GM23248 (cell line): ENCODE measurements at regions not wholly inside any gene's neighbourhood (a gene's known extent, or its start where the extent isn't known, plus 50 kb on each side); places are given as distances from the start of the nearest gene placed in this dataset.

Source experiments
- EZH2 ChIP-seq: fragments of 200-600 bp; sonication (generic); IDR thresholded peaks from 2 replicates; pipeline ENCODE4 v1.6.1; 2018; ENCODE audit warnings: antibody characterized with exemption, mild to moderate bottlenecking; ENCODE audit not compliant: insufficient read depth, poor library complexity, severe bottlenecking
- EZH2phosphoT487 ChIP-seq: fragments of 200-600 bp; sonication (generic); IDR thresholded peaks from 2 replicates; pipeline ENCODE4 v1.6.1; 2018; ENCODE audit warnings: antibody characterized with exemption, moderate library complexity, mild to moderate bottlenecking, low read depth; ENCODE audit not compliant: insufficient read depth

DNA sequence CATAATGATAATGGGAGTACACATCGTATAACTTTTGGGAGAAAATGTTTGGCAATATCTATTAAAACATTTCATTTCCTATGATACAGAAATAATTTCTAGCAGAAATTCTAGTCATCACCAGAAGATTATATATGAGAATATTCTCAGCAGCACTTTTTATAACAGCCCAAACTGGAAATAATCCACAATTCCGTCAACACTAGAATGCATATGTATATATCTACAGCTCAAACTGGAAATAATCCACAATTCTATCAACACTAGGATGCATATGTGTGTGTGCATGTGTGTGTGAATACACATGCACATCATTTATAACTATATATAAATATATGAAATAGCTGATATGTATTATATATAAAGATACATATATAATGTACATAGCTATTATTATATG lies 408.0 kb upstream of the KLHL1 start:
- TF ChIP-seq EZH2: no peak
- no peak for TF ChIP-seq EZH2phosphoT487
